Breast epithelium (tissue), 4 donors: ENCODE measurements at regions not wholly inside any gene's neighbourhood (a gene's known extent, or its start where the extent isn't known, plus 50 kb on each side); places are given as distances from the start of the nearest gene placed in this dataset.

Source experiments
- DNase-seq, 2 donors: peaks; one replicate each; pipeline ENCODE4 v3.0.0-alpha.2; 2019; ENCODE audit warnings: low spot score in 2 of 2
- H3K27ac ChIP-seq, 2 donors: fragments of 200-600 bp; sonication (generic) in 1 of 2; one replicate each; pipeline ENCODE4 v1.5.1; 2016 to 2019; ENCODE audit warnings: mild to moderate bottlenecking in 1 of 2
- H3K27me3 ChIP-seq, 2 donors: fragments of 200-600 bp; sonication (generic) in 1 of 2; one replicate each; pipeline versions ENCODE4 v1.5.1 to v1.6.0; 2017 to 2019; ENCODE audit warnings: control low read depth in 1 of 2, mild to moderate bottlenecking in 1 of 2
- H3K36me3 ChIP-seq: fragments of 200-600 bp; one replicate; pipeline ENCODE4 v1.5.1; 2019
- H3K4me1 ChIP-seq, 2 donors: fragments of 200-600 bp; sonication (generic); one replicate each; pipeline ENCODE4 v1.5.1; 2016 to 2019; ENCODE audit warnings: control low read depth in 1 of 2
- H3K4me3 ChIP-seq, 3 donors: fragments of 200-600 bp; sonication (generic); 1 replicate in 2 of 3; 2 replicates in 1 of 3; pipeline ENCODE4 v1.5.1; 2016 to 2019; ENCODE audit warnings: mild to moderate bottlenecking in 3 of 3, moderate library complexity in 2 of 3
- H3K9me3 ChIP-seq, 2 donors: fragments of 200-600 bp; sonication (generic) in 1 of 2; one replicate each; pipeline ENCODE4 v1.5.1; 2016 to 2019; ENCODE audit warnings: control low read depth in 1 of 2
- POLR2A ChIP-seq: fragments of 450-650 bp; IDR thresholded peaks from one replicate; pipeline ENCODE4 v1.6.1; 2016; ENCODE audit warnings: antibody characterized with exemption, mild to moderate bottlenecking, moderate library complexity
- POLR2AphosphoS5 ChIP-seq, 3 donors: sonication (generic); formaldehyde crosslinking; IDR thresholded peaks; one replicate each; pipeline ENCODE4 v1.6.1; 2017; ENCODE audit warnings: antibody characterized with exemption in 3 of 3
- intact Hi-C: fragments of 100-400 bp; cut with DNase I; formaldehyde crosslinking; loops from one replicate; pipeline ENCODE4 v1.15.1; 2023; ENCODE audit warnings: low total_unique reads
- TF ChIP-seq, protein P1 (sequence below), 3 donors: fragments of 450-650 bp; IDR thresholded peaks; one replicate each; pipeline ENCODE4 v1.5.1; 2016 to 2017; ENCODE audit warnings: antibody characterized with exemption in 3 of 3, mild to moderate bottlenecking in 3 of 3, moderate library complexity in 3 of 3

- no peak for DNase-seq
- Histone ChIP-seq H3K9me3 (no peaks in the 10 kb centered on the region), H3K4me1 (no peaks in the 10 kb centered on the region), H3K36me3 (no peaks in the 10 kb centered on the region), H3K4me3 (no peak overlapping the region), H3K27me3 (no peaks in the 10 kb centered on the region), H3K27ac (no peak overlapping the region)
- TF ChIP-seq, protein P1, sequence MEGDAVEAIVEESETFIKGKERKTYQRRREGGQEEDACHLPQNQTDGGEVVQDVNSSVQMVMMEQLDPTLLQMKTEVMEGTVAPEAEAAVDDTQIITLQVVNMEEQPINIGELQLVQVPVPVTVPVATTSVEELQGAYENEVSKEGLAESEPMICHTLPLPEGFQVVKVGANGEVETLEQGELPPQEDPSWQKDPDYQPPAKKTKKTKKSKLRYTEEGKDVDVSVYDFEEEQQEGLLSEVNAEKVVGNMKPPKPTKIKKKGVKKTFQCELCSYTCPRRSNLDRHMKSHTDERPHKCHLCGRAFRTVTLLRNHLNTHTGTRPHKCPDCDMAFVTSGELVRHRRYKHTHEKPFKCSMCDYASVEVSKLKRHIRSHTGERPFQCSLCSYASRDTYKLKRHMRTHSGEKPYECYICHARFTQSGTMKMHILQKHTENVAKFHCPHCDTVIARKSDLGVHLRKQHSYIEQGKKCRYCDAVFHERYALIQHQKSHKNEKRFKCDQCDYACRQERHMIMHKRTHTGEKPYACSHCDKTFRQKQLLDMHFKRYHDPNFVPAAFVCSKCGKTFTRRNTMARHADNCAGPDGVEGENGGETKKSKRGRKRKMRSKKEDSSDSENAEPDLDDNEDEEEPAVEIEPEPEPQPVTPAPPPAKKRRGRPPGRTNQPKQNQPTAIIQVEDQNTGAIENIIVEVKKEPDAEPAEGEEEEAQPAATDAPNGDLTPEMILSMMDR (IDR thresholded peaks at IDR 0.05): no peak
- no peak for TF ChIP-seq POLR2A
- TF ChIP-seq POLR2AphosphoS5 (IDR thresholded peaks at IDR 0.05): no peak
- intact Hi-C loops: no loop called here
Measured at GRCh38 chr7:138377306-138377705, 82.8 kb upstream of the TRIM24 start.

DNA sequence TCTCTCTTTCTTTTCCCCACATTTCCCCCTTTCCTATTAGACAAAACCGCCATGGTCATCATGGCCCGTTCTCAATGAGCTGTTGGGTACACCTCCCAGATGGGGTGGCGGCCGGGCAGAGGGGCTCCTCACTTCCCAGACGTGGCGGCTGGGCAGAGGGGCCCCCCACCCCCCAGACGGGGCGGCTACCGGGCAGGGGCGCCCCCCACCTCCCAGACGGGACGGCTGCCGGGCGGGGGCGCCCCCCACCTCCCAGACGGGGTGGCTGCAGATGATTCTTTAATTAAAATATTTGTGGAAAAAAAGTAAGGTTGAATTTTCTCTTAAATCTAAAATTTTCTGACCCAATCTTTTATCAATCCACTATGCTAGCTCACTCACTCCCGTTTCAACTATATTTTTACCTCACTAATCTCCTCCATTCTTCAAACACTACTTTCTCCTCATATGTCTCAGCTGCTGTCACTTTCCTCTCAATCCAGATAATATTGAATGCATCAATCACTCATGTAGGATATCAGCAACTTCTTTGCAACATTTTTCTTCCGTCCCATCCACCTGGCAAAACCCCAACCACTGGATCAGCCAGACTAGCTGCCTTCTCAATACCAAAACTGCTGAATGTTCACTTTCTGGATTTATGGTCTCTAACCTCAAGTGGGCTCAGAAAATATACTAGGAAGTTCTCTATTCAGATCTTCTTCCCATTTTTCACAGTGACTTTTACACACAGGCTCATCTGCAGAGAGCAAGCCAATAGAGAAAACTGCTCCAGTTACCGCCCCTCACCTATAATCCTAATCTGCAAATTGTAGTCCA, 81.1 kb upstream of the TRIM24 start:
- DNase-seq: no peak
- intact Hi-C loops: no loop called here
- H3K4me3 ChIP-seq: no peak overlapping the region

DNA sequence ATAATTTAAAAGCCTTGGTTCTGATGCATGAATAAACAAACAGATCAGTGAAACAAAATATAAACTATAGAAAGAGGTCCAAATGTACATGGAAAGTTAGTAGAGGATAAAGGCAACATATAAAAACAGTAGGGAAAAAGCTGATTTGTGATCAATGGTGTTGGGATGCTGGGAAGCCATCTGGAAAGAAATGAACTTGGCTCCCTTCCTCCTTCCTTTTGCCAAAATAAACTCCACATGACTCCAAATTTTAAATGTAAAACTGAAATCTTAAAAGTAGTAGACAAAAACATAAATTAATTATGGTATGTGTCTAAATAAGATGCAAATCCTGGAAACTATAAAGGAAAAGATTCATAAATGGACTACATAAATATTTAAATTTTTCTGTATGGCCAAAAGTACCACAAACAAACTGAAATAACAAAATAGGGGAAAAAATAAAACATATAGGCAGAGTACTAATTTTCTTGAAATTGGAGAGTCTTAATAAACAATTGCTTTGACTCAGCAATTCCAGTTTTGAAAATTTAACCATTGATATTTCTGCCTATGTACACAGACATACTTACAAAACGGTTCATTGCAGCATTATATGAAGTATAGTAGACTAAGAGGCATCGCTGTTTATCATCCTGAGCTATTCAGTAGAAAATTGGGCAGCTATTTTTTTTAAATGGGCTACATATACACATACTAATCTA, 77.0 kb upstream of the TRIM24 start:
- no peaks in the 10 kb centered on the region for H3K36me3 ChIP-seq
- TF ChIP-seq, protein P1 (IDR thresholded peaks at IDR 0.05): no peak
- TF ChIP-seq POLR2A: no peak
- no peak for TF ChIP-seq POLR2AphosphoS5 (IDR thresholded peaks at IDR 0.05)

More for the DNA sequence above, 81.1 kb upstream of the TRIM24 start:
- H3K4me1 ChIP-seq: no peaks in the 10 kb centered on the region
- TF ChIP-seq, protein P1 (IDR thresholded peaks at IDR 0.05): no peak
- no peak for TF ChIP-seq POLR2AphosphoS5 (IDR thresholded peaks at IDR 0.05)
- TF ChIP-seq POLR2A: no peak
- H3K9me3 ChIP-seq: no peaks in the 10 kb centered on the region
- H3K27me3 ChIP-seq: no peaks in the 10 kb centered on the region
- H3K27ac ChIP-seq: no peak overlapping the region
- no peaks in the 10 kb centered on the region for H3K36me3 ChIP-seq

DNA sequence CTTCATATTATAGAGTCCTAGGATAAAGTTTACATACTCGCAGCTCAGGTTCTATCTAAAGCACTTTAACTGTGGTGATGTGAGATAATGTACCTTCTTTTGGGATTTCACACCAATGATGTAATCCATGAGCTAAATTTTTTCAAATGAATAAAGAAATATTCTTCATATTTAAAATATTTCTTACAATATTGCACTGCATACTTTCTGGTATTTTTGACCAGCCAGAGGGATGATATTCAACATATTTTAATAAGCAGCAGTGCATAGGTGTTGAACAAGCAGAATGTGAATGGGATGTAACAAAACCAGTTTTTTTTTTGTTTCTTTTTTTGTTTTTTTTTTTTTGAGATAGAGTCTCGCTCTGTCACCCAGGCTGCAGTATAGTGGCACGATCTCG, 73.2 kb upstream of the TRIM24 start:
- no peak for TF ChIP-seq POLR2AphosphoS5 (IDR thresholded peaks at IDR 0.05)
- TF ChIP-seq POLR2A: no peak
- TF ChIP-seq, protein P1 (IDR thresholded peaks at IDR 0.05): no peak
- Histone ChIP-seq H3K27ac (no peak overlapping the region), H3K36me3 (no peaks in the 10 kb centered on the region), H3K27me3 (no peaks in the 10 kb centered on the region), H3K4me3 (no peak overlapping the region), H3K4me1 (no peaks in the 10 kb centered on the region), H3K9me3 (no peaks in the 10 kb centered on the region)
- intact Hi-C loops: no loop called here
- no peak for DNase-seq

More for the DNA sequence above, 77.0 kb upstream of the TRIM24 start:
- Histone ChIP-seq H3K4me3 (no peak overlapping the region), H3K9me3 (no peaks in the 10 kb centered on the region), H3K27me3 (no peaks in the 10 kb centered on the region), H3K27ac (no peak overlapping the region), H3K4me1 (no peaks in the 10 kb centered on the region)
- intact Hi-C loops: no loop called here
- no peak for DNase-seq
